ENCODE measurements at regions not wholly inside any gene's neighbourhood (a gene's known extent, or its start where the extent isn't known, plus 50 kb on each side); places are given as distances from the start of the nearest gene placed in this dataset.
A peak's percentile ranks its signal among the peaks of the same experiment; 100 is the strongest.

DNA sequence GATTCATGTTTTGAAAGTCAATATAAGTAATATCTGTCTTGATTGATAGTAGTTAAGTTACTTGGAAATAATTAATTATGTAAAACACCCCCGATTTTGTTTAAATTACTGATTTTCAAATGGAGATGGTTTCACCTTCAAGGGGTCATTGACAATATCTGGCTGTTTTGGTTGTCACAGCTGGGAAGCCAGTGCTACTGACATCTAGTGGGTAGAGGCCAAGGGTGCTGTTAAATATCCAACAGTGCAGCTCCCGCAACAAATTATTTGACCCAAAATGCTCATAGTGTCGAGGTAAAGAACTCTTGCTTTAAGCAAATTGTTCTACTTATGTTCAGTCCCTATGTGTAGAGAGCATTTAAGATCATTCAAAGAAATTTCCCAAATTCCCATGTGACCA lies 50.6 kb upstream of the PCDH20 start:
- peak; percentile 22; the same call in 1 of the 2 replicates for TF ChIP-seq RAD21 (IDR thresholded peaks at IDR 0.05; ENCODE audit: low read depth)
- no peak for TF ChIP-seq FOXM1 (IDR thresholded peaks at IDR 0.05; ENCODE audit: borderline replicate concordance, low read depth)
